Activated naive CD8-positive, alpha-beta T cell treated with anti-CD3 and anti-CD28 coated beads, Interleukin-2, amount 50 U/mL, for 16 hours (primary cell): ENCODE measurements at regions not wholly inside any gene's neighbourhood (a gene's known extent, or its start where the extent isn't known, plus 50 kb on each side); places are given as distances from the start of the nearest gene placed in this dataset.

Experiments used
- DNase-seq: peaks from one replicate; pipeline ENCODE4 v3.0.0-alpha.2; 2020; ENCODE audit warnings: low read depth, low spot score

DNA sequence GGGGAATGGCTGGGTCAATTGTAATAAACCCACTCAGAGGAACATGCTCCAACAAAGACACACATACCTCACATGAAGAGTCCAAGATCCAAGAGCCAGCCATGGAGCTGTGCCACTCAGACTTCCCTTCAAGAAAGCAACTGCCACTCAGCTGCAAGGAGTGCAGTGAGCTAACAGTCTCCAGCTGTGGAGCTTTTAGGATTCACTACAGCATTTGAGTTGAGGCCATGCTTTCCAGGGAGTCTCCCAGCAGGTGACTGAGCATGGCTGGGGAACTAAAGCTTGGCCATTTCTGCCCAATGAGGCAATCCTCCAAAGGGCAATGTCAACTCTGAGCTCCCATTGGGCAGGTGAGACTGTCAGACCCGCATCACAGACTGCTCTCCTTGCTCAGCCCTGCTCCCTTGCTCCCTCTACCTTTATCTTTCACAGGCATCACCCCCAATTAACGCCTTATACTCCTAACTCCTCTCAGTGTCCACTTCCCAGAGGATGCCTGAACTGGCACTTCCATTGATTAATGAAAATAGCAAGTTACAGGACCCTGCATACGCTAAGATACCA is 165.3 kb upstream of the CTNNB1 start:
- DNase-seq: no peak

GRCh38 chr3:41035456-41036022 is 163.8 kb upstream of the CTNNB1 start:
- no peak for DNase-seq

DNA sequence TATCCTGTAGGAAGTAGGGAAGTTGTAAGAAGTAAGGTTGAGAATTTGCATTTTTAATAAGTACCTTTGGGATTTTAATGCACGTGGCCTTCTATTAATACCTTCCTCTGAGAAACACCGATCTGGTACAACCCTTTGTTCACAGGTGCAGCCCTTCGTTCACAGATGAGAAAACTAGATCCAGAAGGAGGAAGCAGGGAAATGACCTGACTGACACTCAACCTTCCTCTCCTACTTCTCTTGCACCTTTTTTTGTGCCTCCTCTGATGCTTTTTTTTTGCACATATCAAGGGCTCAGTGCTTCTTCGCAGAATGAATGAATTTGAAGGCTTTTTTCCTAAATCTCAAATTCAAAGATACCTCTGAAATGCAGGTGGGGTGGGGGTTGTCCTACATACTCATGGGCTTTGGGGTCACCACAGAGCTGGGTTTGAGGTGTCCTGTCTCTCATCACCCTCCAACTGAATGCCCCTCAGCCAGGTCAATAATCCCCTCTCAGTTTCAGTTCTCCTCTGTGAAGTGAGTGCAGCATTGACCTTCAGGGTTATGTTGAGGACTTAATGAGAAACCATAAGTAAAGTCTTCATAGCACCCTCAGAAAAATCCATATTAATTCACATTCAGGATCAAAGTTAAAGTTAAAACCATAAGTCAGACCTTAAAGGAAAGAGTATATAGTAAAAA is 161.5 kb upstream of the CTNNB1 start:
- no peak for DNase-seq

- DNase-seq: no peak
Observed at GRCh38 chr3:41040256-41040655, 159.0 kb upstream of the CTNNB1 start.

GRCh38 chr3:41041462-41041861 is 157.8 kb upstream of the CTNNB1 start:
- DNase-seq: no peak

DNA sequence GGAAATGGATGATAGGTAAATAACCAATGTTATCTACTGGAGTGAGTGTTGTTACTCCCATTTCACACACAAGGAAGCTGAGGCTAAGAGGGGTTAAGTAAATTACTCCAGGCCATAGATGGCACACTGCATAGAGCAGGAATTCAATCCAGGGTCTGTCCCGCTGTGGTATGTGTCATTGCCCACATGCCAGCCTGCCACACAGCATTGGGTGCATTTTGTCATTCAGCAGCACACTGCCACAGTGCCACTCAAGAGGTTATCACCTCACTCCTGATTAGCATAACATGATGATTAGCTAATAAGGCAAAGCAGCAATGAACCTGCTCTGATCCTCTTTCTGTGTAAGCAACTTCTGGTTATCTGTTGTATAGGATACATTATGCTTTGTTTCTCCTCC is 157.4 kb upstream of the CTNNB1 start:
- DNase-seq: no peak

- no peak for DNase-seq
Observed at GRCh38 chr3:41044523-41044922, 154.8 kb upstream of the CTNNB1 start.

- no peak for DNase-seq
Observed at GRCh38 chr3:41045491-41045890, 153.8 kb upstream of the CTNNB1 start.

- DNase-seq: no peak
Observed at GRCh38 chr3:41050144-41050543, 149.2 kb upstream of the CTNNB1 start.

- DNase-seq: no peak
Observed at GRCh38 chr3:41053220-41053619, 146.1 kb upstream of the CTNNB1 start.

DNA sequence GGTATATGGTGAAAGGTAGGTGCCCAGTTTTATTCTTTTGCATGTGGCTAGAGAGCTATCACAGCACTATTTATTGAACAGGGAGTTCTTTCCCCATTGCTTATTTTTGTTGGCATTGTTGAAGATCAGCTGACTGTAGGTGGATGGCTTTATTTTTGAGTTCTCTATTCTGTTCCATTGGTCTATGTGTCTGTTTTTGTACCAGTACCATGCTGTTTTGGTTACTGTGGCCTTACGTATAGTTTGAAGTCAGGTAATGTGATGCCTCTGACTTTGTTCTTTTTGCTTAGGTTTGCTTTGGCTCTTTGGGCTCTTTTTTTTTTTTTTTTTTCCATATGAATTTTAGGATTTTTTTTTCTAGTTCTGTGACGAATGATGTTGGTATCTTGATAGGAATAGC is 139.2 kb upstream of the CTNNB1 start:
- DNase-seq: no peak

DNA sequence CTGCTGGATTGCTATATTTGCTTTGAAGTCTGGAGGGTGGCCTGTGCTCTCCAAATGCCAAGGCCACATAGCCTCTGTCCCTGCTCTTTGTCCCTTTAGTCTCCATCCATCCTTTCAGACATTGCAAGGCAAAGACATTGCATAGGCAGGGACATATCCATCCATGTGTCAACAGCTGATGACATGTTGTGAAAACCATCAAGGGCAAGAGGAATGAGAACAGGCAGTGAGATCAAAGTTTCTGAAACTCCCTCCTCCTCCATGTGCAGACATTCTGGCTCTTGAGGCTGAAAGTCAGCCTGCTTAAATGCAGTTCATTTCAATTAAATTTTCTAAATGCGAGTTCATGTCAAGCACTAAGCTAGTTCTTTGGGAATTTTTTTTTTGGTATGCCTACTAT is 135.2 kb upstream of the CTNNB1 start:
- no peak for DNase-seq

DNA sequence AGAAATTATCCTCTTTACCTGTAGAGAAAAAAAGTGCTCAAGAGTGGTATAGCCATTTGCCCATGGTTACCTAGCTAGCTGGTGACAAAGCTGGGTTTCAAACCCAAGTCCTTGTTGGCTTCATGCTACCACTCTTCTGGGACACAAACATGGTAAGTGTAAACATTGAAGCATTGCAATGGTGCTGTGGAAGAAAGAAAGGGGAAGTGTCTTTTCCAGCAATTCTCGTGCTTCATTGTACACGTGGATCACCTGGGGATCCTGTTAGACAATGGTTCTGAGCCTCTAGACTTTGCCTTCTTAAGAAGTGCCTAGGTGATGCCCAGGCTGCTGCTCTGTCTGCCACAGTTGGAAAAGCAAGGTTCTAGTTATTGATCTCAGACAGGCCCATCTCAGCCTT is 134.8 kb upstream of the CTNNB1 start:
- DNase-seq: no peak

GRCh38 chr3:41065340-41065739 is 134.0 kb upstream of the CTNNB1 start:
- DNase-seq: no peak

DNA sequence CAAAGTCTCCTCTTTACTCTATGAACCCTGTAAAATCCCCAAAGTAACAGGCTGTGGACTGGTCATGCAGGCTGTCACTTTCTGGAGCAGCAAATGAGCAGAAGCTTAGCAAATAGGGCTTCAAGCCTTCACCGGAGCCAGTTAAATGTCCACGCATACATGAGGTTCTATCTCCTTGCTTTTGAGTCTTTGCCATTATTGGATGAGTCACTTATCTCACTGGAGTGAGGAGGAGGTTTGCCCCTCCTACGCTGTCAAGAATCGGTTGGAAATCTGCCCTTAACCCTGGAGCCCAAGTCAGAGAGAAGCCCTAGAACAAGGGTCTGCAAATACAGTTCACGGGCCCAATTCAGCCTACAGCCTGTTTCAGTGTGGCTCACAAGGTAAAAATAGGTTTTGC is 126.1 kb upstream of the CTNNB1 start:
- no peak for DNase-seq

- no peak for DNase-seq
Observed at GRCh38 chr3:41075975-41076374, 123.3 kb upstream of the CTNNB1 start.

GRCh38 chr3:41076399-41076798 is 122.9 kb upstream of the CTNNB1 start:
- no peak for DNase-seq

GRCh38 chr3:41080141-41080540 is 119.2 kb upstream of the CTNNB1 start:
- no peak for DNase-seq

DNA sequence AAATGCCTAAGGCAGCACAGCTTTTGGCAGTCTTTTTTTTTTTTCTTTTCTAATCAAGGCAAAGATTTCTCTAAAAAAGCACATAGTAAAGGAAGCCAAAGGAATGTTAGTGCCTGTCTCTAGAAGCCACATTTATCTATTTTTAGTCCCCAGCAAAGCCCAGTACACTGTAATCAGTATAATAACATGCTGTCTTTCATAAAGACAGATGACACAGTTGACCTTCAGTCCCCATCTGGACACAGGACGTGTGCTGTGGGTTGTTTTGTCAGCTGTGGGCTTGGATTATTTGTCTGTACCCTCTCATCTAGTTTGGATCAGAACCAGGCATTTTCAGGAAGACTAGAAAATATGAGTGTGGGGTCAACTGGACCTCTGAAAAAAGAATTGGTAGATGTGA is 110.4 kb upstream of the CTNNB1 start:
- DNase-seq: no peak

DNA sequence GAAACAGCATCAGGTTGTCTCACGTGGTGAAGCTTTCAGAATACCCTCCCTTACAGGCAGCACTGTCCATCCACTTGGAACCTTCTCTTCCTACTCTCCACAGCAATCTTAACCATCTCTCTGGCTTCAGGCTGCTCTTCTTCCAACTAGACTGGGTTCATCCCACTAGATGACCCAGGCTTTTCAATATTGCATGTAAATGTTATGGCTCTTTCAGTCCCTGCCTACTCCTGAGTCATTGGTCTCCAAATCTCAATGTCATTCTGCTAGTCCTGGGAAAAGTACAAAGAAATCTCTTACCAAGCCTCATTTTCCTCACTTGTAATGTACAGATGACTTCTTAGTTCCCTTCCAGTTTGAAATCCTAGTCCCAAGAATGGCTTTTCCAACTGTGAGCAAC is 109.7 kb upstream of the CTNNB1 start:
- no peak for DNase-seq

GRCh38 chr3:41092844-41093243 is 106.5 kb upstream of the CTNNB1 start:
- DNase-seq: no peak

GRCh38 chr3:41093476-41093875 is 105.8 kb upstream of the CTNNB1 start:
- no peak for DNase-seq

GRCh38 chr3:41094351-41094750 is 105.0 kb upstream of the CTNNB1 start:
- no peak for DNase-seq

DNA sequence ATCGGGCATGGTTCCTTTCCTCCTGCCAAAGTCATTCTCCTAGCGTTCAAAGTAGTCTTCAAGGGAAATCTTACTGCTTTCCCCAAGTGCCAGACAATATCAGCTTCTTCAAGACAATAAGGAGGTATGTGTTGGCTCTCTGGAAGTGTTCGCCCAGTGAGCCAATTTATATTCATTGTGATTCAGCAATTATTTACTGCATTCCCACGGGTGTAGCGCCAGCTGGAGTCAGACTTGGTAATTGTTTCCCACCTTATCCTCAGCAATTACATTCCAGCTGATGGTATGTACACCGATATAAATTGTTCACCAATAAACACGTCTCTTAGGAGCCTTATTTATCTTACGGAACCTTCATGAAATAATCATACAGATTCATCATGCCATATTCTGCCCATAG is 103.6 kb upstream of the CTNNB1 start:
- DNase-seq: no peak
